HG03045 (cell line): ENCODE measurements at regions not wholly inside any gene's neighbourhood (a gene's known extent, or its start where the extent isn't known, plus 50 kb on each side); places are given as distances from the start of the nearest gene placed in this dataset.

Experiments
- ATAC-seq: cut with Tn5 transposase; IDR thresholded peaks from one replicate; pipeline ENCODE4 v1.9.1; 2021; ENCODE audit warnings: mild to moderate bottlenecking, moderate library complexity; ENCODE audit not compliant: unreplicated experiment

DNA sequence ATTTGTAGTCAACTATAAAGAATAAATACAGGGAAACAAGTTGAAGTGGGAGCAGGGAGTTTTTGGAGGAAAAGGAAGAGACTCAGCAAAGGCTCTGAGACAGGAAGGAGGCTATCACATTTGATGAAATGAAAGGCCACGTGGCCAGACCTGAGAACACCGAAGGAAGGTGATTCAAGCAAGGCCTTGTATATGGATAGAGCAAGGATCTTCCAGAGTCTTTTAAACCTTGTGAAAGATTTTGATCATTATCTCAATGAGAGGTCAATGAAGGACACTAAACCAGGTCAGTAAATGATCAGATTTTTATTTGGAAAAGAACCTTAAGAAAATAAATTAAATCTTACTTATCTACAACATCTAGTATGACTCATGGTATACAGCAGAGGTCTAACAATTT, 523.5 kb downstream of the SLC16A7 start:
- ATAC-seq, result no peak

DNA sequence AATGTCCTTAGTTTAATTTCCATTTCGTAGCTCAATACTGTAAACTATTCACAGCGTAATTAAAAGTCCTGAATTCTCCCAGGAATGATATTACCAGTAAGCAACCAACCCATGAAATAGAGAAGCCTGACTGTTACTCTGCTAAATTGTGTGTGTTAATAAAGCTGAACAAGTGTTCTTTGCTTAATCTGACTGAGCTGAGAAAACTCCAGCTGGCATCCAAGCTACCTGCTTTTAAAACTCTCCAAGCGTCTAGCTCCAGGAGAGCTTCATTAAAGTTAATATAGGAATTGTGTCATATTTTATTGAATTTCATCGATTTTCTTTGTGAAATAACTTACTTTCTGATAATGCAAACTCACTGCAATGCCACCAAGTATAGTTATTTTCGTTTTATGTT, 524.4 kb downstream of the SLC16A7 start:
- no peak for ATAC-seq

DNA sequence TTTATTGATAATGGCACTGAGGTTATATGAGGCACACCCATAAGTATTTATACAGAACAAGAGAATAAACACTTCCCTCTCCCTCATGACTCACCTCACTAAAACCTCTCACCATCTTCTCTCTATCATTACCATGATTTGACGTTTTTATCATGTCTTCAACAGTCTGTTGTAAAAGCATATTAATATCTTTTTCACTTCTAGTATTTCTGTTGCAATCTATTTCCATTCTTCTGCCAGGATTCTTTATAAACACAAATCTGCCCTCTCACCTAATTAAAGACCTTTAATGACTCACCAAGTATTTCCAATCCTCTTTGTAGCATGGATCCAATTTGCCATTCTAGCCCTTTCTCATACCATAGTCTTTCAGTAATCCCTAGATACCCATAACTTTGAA, 527.7 kb downstream of the SLC16A7 start:
- ATAC-seq, result no peak

DNA sequence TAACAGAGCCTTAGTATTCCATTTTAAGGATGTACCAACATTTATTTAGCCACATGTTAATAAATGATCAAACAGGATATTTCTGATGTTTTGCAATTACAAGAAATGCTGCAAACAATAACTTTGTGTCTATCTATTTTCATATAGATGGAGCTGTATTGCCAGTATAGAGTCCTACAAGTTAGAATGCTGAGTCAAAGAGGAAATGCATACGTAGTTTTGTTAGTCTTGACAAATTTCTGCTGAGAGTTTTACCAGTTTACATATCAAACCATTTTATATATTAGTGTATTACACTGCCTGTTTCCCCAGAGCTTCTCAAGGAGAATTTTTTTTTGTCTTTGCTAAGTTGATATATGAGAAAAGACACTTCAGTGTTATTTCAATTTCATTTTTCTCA, 541.7 kb downstream of the SLC16A7 start:
- no peak for ATAC-seq

DNA sequence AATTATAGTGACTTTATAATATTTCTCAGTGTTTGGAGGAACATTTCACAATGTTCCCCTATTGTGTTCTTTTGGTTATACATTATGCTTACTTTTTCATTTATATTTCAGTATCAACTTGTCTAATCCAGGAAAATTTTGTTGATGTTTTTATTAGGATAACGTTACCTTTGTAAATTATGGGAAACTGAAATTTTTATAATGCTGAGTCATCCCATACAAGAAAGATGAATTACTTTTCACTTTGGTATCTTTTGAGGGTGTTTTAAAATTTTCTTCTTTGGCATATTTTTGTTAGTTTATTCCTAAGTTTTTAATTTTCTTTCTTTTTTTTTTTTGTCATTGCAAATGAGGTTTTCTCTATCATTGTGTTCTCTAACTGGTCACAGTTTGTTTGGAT, 542.7 kb downstream of the SLC16A7 start:
- ATAC-seq, result no peak

DNA sequence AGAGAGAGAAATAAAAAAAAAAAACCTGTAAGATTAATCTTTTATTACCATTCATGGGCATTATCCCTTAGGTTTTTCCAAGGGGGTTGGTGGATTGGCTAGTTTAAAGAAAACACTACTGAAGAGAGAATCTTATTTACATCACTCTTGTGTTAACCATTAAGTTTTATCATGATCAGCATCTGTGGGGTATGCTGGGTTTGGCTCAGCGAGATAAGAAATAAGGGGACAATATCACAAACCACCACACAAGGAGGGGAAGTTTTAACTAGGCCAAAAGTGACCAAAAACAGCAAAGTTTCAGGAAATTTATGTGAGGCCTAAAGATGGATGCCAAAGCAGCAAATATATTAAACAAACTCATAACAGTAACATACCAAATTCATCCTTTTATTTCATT, 548.6 kb downstream of the SLC16A7 start:
- ATAC-seq, result no peak

DNA sequence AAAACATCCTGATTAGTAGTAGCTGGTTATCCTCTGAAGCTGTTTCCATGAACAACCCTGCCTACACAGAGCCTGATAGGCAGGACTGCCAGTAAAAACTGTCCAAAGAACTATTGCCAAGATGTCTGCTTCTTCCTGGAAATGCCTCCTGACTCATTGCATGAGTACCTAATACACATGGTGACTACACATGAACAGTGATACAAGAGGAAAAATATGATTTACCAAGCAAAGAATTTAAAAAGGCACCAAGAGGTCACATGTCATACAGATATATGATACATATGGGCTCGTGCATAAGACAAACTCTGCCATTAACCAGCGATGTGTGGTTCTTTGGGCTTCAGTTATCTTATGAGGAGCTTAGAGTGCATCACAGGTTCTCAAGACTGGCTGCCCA, 552.3 kb downstream of the SLC16A7 start:
- no peak for ATAC-seq

DNA sequence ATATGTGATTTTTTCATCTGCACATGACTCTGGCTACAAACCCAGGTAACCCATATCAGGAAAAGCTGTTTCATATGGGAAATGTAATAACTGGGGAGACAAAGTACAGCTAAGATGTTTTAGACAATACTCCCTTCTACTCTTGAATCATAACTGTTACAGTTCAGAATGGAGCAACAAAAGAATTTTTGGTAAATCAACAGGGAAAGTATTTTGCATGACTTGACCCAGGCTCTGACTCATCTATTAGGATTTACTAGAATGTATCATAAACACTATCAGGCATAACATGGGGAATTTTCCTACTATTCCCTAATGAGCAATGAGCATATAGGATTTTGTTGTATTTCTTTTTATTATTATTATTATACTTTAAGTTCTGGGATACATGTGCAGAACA, 553.0 kb downstream of the SLC16A7 start:
- no peak for ATAC-seq

DNA sequence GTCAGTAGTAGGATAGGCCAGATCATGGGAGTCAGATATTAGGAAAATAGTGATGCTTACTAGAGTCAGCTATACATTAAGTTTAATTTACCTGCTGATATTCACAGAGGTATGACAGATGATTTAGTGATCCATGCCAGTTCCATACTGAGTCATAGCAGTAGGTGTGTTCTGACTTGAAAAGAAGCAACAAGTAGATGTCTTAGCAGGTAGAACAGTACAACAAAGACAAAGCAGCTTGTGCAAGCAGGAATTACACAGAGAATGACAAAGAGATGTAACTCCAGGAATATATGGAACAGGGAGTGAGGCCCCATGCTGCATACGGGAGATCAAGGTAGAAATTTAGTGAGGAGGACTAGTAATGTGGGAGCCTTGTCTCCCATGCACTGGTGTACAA, 556.9 kb downstream of the SLC16A7 start:
- ATAC-seq, result no peak

DNA sequence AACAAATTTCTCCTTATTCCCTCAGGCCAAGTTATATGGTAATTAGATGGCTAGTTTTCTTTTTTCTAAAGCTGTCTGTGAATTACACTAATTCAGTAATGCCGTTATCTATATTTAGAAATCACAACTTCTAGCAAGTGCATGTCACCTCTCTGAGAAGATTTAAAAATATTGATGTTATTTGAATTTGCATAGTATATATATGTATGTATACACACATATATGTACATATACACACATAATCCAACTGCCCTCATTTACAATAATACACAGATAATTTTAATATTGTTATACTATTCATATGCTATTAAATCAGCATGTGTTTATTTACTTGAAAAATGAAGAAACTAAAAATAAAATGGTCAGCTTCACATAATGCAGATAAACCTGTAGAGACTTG, 563.9 kb downstream of the SLC16A7 start:
- no peak for ATAC-seq

DNA sequence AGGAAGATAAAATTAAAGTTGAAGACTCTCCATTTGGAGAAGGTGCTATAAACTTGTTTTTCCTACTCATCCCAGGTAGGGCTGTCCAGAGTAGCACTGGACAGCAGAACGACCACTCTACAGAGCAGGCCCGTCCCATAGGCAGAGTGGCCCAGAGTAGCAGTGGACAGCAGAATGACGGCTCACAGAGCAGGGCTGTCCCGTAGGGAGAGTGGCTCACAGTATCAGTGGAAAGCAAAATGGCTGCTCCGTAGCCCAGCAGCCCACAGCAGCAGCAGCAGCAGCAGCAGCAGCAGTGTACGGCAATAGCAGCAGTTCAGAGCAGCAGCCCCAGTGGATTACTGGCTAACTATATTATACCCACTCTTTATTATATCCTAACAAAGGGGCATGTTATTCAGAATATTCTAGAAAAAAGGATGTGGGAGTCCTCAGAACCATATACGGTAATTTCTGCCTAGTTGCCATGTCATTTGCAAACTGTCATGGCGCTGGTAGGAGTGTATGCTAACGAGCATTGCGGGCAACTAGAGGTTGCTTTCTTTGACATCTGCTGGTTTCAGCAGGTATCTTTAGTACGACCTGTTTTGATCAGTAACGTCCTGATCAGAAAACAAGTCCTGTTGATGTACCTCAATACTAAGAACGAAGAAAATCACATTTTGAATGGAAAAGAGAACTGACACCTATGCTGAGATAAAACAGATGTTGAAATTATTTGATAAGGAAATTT, 567.3 kb downstream of the SLC16A7 start:
- ATAC-seq, result no peak

DNA sequence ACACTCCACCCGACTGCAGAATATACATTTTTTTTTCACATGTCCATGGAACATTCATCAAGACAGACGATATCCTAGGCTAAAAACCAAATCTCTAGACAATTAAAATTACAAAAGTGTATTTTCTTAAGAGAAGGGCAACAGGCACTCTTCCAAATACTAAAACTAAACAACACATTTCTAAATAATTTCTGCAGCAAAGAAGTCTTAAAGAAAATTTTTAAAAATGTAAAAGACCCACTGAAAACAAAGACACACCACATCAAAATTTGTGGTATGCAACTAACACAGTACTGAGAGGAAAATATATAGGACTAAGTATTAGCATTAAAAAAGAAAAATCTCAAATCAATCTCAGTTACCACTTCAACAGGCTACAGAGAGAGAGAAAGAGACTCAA, 570.0 kb downstream of the SLC16A7 start:
- no peak for ATAC-seq

DNA sequence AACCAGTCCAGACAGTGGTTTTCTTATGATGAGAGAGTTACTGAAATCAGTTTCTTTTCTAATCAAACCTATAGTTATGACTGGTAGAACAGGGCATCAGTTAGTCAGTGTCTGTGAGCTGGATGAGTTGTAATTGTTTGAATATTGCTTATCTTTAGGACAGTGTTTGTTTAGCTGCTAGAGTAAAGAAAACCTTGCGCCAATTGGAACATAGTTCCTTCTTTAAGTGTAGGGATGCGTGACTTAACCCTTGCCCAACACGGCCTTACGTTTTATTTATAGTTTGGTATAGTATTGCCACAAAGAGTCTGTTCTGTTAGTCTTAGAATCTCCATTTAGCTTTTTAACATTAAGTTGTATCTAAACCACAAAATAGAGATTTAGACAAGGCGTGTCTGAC, 572.6 kb downstream of the SLC16A7 start:
- ATAC-seq, result no peak

DNA sequence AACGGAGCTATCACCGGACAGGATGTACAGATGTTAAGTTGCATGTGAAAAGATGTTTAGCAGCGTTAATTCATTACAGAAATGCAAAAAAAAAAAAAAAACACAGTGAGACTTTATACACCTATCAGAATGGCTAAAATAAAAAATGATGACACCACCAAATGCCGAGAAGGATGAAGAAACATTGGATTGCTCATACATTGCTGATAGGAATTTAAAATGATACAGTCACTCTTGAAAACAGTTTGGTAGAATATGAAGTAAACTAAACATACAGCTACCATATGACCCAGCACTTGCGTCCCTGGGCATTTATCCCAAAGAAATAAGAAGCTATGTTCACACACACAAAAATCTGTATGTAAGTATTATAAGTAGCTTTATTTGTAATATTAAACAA, 574.1 kb downstream of the SLC16A7 start:
- no peak for ATAC-seq

DNA sequence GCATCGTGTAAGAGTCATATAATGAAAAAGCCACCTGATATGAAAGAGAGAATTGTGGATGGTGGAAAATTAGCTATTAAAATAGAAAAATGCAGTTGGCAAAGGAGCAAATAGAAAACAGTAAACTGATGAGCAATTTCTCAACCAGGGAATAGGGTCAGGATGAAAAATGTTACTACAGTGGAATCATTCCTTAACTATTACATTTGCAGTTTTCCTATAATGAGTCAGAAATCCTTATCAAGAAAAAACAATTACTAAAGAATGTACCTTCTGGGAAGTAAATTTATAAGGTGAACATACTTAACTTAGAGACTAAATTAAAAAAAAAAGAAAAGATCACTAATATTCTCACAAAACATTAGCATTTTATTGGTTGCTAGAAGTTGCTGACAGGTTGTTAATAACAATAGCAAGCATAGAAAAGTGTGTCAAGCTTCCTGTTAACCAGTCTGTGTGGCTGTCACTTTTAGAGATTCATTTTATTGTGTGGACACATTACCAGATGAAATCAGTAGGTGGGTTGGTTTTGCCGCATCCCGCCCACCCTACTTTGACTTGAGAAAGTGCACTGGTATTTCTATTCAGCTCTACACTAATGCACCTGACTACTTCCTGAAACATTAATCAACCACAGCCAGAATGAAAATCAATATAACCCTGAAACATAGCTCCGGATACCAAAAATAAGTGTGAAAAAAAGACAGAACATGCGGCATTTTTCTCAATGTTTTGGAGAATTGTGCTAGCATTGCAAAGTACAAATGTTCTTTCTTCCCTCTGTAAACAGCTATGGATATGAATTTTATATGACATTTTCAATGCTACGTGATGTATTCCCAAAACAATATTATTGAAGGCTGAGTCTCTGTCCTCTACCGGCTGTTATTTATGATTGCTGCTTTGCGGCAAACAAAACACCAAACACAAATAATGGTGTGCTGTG, 576.7 kb downstream of the SLC16A7 start:
- no peak for ATAC-seq

DNA sequence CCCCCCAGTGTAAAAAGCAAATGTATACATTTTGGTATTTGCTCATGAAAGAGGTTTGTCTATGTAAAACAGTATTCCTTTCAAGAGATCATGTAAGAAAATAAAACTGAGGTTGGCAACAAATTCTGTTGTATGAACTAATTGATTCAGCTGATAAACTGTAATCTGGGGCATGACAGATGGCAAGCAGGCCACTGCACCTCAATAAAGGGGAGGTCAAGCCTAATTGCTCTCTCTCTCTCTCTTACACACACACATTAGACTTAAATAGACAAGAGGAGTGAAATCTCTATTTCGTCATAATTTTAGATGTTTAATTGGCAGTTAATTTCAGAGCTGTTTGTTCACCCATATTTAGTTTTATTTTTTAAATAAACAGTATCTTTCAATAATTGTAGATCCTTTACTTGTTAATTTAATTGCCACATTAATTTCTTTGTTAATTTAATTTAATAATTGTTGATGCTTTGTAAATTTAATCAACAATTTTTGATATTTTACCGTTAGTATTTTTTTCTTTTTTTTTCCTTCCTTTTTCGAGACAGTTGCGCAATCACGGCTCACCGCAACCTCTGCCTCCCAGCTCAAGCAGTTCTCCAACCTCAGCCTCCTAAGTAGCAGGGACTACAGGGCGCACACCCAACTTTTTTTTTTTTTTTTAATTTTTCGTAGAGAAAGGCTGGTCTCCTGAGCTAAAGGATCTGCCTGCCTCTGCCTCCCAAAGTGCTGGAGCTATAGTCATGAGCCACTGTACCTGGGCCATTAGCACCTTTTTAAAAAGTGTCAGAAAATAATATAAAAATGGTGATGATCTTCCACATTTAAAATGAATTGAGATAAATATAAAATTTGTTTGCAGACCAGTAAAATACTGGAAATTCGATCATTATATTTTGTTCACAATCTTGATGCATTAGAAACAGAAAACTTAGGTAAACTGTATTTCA, 577.7 kb downstream of the SLC16A7 start:
- no peak for ATAC-seq

DNA sequence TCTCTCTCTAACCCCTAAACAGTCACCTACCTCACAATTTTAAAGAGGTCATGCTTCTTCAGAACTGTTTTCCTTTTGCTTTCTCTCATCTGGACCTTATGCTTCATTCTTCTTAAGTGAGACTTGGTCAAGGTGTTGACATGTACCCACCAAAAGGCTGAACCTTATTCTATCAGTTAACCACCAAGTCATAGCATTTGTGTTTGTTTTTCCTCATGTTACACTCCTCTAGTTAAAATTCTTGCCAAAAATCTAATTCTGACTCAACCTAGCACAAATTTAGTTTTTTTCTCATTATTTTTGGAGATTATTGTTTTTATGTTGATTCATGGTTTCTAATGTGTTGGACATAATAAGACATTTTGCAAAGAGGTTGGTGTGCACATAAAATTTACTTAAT, 578.6 kb downstream of the SLC16A7 start:
- no peak for ATAC-seq

DNA sequence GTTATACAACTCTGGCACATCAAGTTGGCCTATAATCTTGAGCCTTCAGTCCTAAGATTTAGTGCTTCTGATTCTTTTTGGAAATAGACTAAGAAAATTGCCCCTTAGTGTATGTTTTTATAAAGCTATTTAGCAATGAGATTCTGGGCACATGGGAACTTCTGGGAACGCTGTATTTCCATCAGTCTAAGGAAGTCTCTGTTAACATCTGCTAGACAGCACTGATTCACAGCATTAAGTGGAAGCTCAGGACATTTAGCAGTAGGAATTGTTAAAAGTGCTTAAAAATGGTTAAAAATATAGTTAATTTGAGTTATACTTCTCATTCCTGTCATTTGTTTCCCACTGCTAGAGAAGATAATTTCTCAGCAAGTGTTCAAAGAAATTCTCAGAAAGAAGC, 579.1 kb downstream of the SLC16A7 start:
- ATAC-seq, result no peak

DNA sequence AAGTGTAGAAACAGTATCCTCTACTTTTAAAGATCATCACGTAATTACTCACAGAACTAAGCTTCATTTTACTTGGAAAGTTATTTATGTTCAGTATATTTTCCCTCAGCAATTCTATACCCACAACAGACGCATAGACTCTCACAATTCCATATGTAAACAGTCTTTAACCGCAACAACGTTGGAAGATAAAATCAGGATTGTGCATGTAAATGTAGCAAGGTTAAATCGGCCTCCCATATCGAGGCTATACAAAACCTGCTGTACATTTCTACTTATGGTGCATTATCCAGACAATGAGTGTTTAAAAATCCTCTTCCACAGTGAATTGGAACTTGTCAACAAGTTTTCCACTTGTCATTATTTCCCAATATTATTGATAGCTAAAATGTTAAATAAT, 581.1 kb downstream of the SLC16A7 start:
- no peak for ATAC-seq

DNA sequence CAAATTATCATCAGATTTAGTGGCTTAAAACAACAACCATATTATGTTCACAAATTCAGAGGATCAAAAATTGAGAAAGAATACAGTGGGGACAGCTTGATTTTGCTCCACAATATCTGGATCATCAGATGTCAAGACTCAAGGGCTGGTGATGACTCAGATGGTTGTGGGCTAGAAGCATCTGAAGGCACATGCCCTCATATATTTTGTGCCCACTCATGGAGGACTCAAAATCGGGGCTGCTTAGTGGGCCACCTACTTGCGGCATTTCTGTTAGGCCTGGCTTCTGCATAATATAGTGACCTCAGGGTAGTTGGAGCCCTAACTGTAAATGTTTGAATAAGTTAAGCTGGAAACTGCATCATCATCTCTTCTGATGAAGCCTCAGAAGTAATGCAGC, 584.5 kb downstream of the SLC16A7 start:
- no peak for ATAC-seq

DNA sequence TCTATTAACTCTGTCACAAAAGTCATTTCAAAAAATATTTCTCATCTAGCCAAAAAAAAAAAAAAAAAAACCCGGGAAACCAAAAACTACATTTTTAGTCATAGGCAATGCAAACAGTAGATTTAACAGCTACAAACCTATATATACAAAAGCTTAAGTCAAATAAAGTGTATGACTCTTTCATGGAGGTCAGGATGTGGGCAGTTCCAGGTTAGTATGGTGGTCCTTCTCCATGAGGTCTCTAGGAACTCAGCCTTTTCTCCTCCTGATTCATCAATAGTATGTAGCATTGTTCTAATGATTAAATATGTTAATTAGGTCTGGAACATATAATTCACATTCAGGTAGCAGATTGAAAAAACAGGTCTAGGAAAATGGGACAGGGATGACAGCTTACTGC, 586.5 kb downstream of the SLC16A7 start:
- no peak for ATAC-seq
